ENCODE measurements at regions not wholly inside any gene's neighbourhood (a gene's known extent, or its start where the extent isn't known, plus 50 kb on each side); places are given as distances from the start of the nearest gene placed in this dataset.
A peak's percentile ranks its signal among the peaks of the same experiment; 100 is the strongest.

DNA sequence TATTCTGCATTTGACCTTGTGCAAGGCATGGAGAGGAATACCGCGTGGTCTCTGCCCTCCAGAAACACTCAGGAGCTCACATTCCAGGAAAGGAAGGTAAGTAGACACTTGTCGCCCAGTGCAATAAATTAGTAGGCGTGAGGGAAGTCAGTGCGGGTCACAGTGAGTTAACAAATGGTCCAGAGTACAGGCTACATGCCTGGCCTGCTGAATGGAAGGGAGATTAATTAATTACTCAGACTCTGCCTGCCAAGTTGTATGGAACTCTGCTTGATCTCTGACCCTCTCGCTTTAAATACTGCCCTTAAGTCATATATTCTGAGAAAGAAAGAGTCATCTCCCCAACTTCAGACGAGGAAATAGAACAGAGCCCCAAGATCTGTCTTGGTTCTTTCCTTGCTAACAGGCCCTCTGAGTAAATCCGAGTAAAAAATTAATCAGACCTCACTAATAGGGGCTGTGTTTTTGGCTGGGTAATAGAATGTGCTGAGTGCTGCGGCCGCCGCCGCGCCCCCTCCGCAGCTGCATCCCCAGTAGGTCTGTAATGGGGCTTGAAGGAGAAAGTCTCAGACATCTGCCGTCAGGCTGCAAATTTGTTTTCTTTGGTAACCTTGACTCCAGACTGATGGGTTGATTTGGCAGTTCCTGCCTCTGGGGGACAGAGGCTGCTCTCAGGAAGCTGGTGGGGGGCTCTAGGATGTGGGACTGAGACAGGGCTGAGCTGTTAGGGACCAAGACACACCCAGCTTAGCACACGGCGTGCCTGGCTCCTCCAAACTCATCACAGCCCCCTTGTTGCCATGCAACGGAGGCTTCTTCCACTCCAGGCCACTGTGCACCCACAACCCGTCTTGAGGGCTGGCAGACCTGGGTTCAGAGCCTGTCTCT is 144.4 kb downstream of the NSG2 start:
- TF ChIP-seq GLIS3 (CRISPR knock-in tag; IDR thresholded peaks at IDR 0.05) (no peak), ZC3H10 (CRISPR knock-in tag; IDR thresholded peaks at IDR 0.05) (no peak), TCF4 (CRISPR knock-in tag; IDR thresholded peaks at IDR 0.05; ENCODE audit: borderline replicate concordance) (no peak; the same call in 1 of the 2 replicates), ZNF565 (CRISPR knock-in tag; conservative IDR thresholded peaks at IDR 0.05; ENCODE audit: low read depth) (no peak), OSR1 (CRISPR knock-in tag; IDR thresholded peaks at IDR 0.05) (no peak), ZNF8 (CRISPR knock-in tag; IDR thresholded peaks at IDR 0.05) (no peak), ZNF70 (CRISPR knock-in tag; IDR thresholded peaks at IDR 0.05) (no peak), PPARA (CRISPR knock-in tag; IDR thresholded peaks at IDR 0.05; ENCODE audit: borderline replicate concordance) (no peak), RARB (CRISPR knock-in tag; IDR thresholded peaks at IDR 0.05) (no peak), SNAI2 (CRISPR knock-in tag; IDR thresholded peaks at IDR 0.05) (no peak), BACH2 (CRISPR knock-in tag; IDR thresholded peaks at IDR 0.05; ENCODE audit: borderline replicate concordance) (no peak), CSDC2 (CRISPR knock-in tag; IDR thresholded peaks at IDR 0.05) (no peak), TOX (CRISPR knock-in tag; IDR thresholded peaks at IDR 0.05; ENCODE audit: borderline replicate concordance) (no peak), ISL1 (CRISPR knock-in tag; IDR thresholded peaks at IDR 0.05) (no peak)
- TF ChIP-seq, protein P1, sequence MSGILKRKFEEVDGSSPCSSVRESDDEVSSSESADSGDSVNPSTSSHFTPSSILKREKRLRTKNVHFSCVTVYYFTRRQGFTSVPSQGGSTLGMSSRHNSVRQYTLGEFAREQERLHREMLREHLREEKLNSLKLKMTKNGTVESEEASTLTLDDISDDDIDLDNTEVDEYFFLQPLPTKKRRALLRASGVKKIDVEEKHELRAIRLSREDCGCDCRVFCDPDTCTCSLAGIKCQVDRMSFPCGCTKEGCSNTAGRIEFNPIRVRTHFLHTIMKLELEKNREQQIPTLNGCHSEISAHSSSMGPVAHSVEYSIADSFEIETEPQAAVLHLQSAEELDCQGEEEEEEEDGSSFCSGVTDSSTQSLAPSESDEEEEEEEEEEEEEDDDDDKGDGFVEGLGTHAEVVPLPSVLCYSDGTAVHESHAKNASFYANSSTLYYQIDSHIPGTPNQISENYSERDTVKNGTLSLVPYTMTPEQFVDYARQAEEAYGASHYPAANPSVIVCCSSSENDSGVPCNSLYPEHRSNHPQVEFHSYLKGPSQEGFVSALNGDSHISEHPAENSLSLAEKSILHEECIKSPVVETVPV (CRISPR knock-in tag; IDR thresholded peaks at IDR 0.05), result no peak
- TF ChIP-seq, protein P2, sequence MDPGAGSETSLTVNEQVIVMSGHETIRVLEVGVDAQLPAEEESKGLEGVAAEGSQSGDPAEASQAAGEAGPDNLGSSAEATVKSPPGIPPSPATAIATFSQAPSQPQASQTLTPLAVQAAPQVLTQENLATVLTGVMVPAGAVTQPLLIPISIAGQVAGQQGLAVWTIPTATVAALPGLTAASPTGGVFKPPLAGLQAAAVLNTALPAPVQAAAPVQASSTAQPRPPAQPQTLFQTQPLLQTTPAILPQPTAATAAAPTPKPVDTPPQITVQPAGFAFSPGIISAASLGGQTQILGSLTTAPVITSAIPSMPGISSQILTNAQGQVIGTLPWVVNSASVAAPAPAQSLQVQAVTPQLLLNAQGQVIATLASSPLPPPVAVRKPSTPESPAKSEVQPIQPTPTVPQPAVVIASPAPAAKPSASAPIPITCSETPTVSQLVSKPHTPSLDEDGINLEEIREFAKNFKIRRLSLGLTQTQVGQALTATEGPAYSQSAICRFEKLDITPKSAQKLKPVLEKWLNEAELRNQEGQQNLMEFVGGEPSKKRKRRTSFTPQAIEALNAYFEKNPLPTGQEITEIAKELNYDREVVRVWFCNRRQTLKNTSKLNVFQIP (CRISPR knock-in tag; IDR thresholded peaks at IDR 0.05; ENCODE audit: borderline replicate concordance, low read depth), result no peak
- TF ChIP-seq, protein P3, sequence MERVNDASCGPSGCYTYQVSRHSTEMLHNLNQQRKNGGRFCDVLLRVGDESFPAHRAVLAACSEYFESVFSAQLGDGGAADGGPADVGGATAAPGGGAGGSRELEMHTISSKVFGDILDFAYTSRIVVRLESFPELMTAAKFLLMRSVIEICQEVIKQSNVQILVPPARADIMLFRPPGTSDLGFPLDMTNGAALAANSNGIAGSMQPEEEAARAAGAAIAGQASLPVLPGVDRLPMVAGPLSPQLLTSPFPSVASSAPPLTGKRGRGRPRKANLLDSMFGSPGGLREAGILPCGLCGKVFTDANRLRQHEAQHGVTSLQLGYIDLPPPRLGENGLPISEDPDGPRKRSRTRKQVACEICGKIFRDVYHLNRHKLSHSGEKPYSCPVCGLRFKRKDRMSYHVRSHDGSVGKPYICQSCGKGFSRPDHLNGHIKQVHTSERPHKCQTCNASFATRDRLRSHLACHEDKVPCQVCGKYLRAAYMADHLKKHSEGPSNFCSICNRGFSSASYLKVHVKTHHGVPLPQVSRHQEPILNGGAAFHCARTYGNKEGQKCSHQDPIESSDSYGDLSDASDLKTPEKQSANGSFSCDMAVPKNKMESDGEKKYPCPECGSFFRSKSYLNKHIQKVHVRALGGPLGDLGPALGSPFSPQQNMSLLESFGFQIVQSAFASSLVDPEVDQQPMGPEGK (CRISPR knock-in tag; IDR thresholded peaks at IDR 0.05; ENCODE audit: borderline replicate concordance), result no peak
- TF ChIP-seq, protein P4, sequence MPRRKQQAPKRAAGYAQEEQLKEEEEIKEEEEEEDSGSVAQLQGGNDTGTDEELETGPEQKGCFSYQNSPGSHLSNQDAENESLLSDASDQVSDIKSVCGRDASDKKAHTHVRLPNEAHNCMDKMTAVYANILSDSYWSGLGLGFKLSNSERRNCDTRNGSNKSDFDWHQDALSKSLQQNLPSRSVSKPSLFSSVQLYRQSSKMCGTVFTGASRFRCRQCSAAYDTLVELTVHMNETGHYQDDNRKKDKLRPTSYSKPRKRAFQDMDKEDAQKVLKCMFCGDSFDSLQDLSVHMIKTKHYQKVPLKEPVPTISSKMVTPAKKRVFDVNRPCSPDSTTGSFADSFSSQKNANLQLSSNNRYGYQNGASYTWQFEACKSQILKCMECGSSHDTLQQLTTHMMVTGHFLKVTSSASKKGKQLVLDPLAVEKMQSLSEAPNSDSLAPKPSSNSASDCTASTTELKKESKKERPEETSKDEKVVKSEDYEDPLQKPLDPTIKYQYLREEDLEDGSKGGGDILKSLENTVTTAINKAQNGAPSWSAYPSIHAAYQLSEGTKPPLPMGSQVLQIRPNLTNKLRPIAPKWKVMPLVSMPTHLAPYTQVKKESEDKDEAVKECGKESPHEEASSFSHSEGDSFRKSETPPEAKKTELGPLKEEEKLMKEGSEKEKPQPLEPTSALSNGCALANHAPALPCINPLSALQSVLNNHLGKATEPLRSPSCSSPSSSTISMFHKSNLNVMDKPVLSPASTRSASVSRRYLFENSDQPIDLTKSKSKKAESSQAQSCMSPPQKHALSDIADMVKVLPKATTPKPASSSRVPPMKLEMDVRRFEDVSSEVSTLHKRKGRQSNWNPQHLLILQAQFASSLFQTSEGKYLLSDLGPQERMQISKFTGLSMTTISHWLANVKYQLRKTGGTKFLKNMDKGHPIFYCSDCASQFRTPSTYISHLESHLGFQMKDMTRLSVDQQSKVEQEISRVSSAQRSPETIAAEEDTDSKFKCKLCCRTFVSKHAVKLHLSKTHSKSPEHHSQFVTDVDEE (CRISPR knock-in tag; IDR thresholded peaks at IDR 0.05), result no peak
- TF ChIP-seq, protein P5, sequence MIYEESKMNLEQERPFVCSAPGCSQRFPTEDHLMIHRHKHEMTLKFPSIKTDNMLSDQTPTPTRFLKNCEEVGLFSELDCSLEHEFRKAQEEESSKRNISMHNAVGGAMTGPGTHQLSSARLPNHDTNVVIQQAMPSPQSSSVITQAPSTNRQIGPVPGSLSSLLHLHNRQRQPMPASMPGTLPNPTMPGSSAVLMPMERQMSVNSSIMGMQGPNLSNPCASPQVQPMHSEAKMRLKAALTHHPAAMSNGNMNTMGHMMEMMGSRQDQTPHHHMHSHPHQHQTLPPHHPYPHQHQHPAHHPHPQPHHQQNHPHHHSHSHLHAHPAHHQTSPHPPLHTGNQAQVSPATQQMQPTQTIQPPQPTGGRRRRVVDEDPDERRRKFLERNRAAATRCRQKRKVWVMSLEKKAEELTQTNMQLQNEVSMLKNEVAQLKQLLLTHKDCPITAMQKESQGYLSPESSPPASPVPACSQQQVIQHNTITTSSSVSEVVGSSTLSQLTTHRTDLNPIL (CRISPR knock-in tag; IDR thresholded peaks at IDR 0.05; ENCODE audit: low read depth), result no peak
- ATAC-seq, result peak; percentile 55

DNA sequence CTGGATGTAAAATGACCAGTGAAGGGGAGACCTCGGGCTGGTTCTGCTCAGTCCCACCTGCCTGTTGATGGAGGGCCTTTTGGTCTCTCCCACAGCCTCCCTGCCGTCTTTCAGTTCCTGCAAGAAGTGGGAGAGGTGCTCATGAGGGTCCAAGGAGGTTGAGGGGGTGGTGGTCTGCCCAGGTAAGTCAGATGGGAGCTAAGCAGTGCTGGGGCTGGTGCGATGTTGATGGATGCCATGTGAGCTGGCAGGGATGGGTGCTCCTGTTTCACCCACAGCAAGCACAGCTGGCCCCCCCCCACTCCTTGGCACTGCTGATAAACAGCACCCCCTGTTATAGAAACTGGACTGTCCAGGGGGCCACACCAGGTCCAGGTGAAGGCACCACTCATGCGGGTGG is 145.6 kb downstream of the NSG2 start:
- ATAC-seq, result no peak
- TF ChIP-seq RARB (CRISPR knock-in tag; IDR thresholded peaks at IDR 0.05) (no peak), TCF4 (CRISPR knock-in tag; IDR thresholded peaks at IDR 0.05; ENCODE audit: borderline replicate concordance) (no peak), ZFP3 (CRISPR knock-in tag; IDR thresholded peaks at IDR 0.05) (no peak), PPARA (CRISPR knock-in tag; IDR thresholded peaks at IDR 0.05; ENCODE audit: borderline replicate concordance) (no peak), GLIS3 (CRISPR knock-in tag; IDR thresholded peaks at IDR 0.05) (no peak), OSR1 (CRISPR knock-in tag; IDR thresholded peaks at IDR 0.05) (no peak), TOX (CRISPR knock-in tag; IDR thresholded peaks at IDR 0.05; ENCODE audit: borderline replicate concordance) (no peak), ZNF8 (CRISPR knock-in tag; IDR thresholded peaks at IDR 0.05) (no peak), ZC3H10 (CRISPR knock-in tag; IDR thresholded peaks at IDR 0.05) (no peak), SNAI2 (CRISPR knock-in tag; IDR thresholded peaks at IDR 0.05) (no peak), ZNF70 (CRISPR knock-in tag; IDR thresholded peaks at IDR 0.05) (no peak), ZFP30 (CRISPR knock-in tag; IDR thresholded peaks at IDR 0.05) (no peak), ISL1 (CRISPR knock-in tag; IDR thresholded peaks at IDR 0.05) (no peak)
- TF ChIP-seq, protein P1 (CRISPR knock-in tag; IDR thresholded peaks at IDR 0.05), result no peak
- TF ChIP-seq, protein P5 (CRISPR knock-in tag; IDR thresholded peaks at IDR 0.05; ENCODE audit: low read depth), result no peak
- TF ChIP-seq, protein P2 (CRISPR knock-in tag; IDR thresholded peaks at IDR 0.05; ENCODE audit: borderline replicate concordance, low read depth), result no peak

Measured in SK-N-SH treated with all-trans-retinoic acid at 6 μM for 48 hours (cell line).